Posterior cingulate gyrus (tissue), 11 donors: ENCODE measurements at regions not wholly inside any gene's neighbourhood (a gene's known extent, or its start where the extent isn't known, plus 50 kb on each side); places are given as distances from the start of the nearest gene placed in this dataset.

Source experiments
- DNase-seq, 10 donors: peaks; one replicate each; pipeline versions ENCODE4 v3.0.0 to v3.0.0-alpha.2; 2020 to 2021; ENCODE audit warnings: mixed read lengths in 3 of 10
- intact Hi-C: fragments of 100-400 bp; cut with DNase I; formaldehyde crosslinking; loops from one replicate; pipeline ENCODE4 v1.15.1; 2023

GRCh38 chrX:39728852-39729598 is 368.7 kb downstream of the BCOR start:
- no peak for DNase-seq
- intact Hi-C loops = no loop called here

GRCh38 chrX:39729981-39730661 is 367.6 kb downstream of the BCOR start:
- intact Hi-C loops = no loop called here
- DNase-seq = peak in 1 of 10 donors; percentile 15

GRCh38 chrX:39730662-39731329 is 367.0 kb downstream of the BCOR start:
- intact Hi-C loops = no loop called here

GRCh38 chrX:39731330-39731667 is 366.5 kb downstream of the BCOR start:
- intact Hi-C loops = no loop called here
- no peak for DNase-seq

More at GRCh38 chrX:39730662-39731329, 367.0 kb downstream of the BCOR start:
- DNase-seq = peak; percentile 33 to 94 (median 60)

GRCh38 chrX:39731735-39732134 is 366.0 kb downstream of the BCOR start:
- intact Hi-C loops = no loop called here
- DNase-seq = no peak

GRCh38 chrX:39733745-39734144 is 364.0 kb downstream of the BCOR start:
- DNase-seq = no peak
- intact Hi-C loops = no loop called here

GRCh38 chrX:39734174-39734776 is 363.5 kb downstream of the BCOR start:
- intact Hi-C loops = no loop called here
- DNase-seq = no peak

GRCh38 chrX:39736216-39737211 is 361.2 kb downstream of the BCOR start:
- intact Hi-C loops = no loop called here
- DNase-seq = peak in 2 of 10 donors; percentile 79 to 90

GRCh38 chrX:39739585-39739984 is 358.2 kb downstream of the BCOR start:
- intact Hi-C loops = no loop called here
- DNase-seq = no peak

- no peak for DNase-seq
- intact Hi-C loops = no loop called here
Observed at GRCh38 chrX:39740078-39740477, 357.7 kb downstream of the BCOR start.

GRCh38 chrX:39741904-39742303 is 355.9 kb downstream of the BCOR start:
- no peak for DNase-seq
- intact Hi-C loops = no loop called here

GRCh38 chrX:39745818-39746217 is 351.9 kb downstream of the BCOR start:
- intact Hi-C loops = no loop called here
- DNase-seq = no peak

GRCh38 chrX:39749135-39749534 is 348.6 kb downstream of the BCOR start:
- intact Hi-C loops = no loop called here
- peak in 1 of 10 donors; percentile 24 for DNase-seq

GRCh38 chrX:39749728-39750127 is 348.0 kb downstream of the BCOR start:
- intact Hi-C loops = loop anchor here (10.0 kb wide), 1 partner anchor 515 kb away; no protein-coding TSS in a partner anchor
- no peak for DNase-seq

GRCh38 chrX:39750256-39750790 is 347.4 kb downstream of the BCOR start:
- no peak for DNase-seq
- intact Hi-C loops = loop anchor here (10.0 kb wide), 1 partner anchor 514 kb away; no protein-coding TSS in a partner anchor

GRCh38 chrX:39750848-39751247 is 346.9 kb downstream of the BCOR start:
- peak in 1 of 10 donors; percentile 34 for DNase-seq
- intact Hi-C loops = loop anchor here (10.0 kb wide), 1 partner anchor 514 kb away; no protein-coding TSS in a partner anchor

GRCh38 chrX:39752815-39753214 is 344.9 kb downstream of the BCOR start:
- intact Hi-C loops = loop anchor here (10.0 kb wide), 1 partner anchor 512 kb away; no protein-coding TSS in a partner anchor
- peak in 1 of 10 donors; percentile 54 for DNase-seq

GRCh38 chrX:39753293-39753996 is 344.3 kb downstream of the BCOR start:
- intact Hi-C loops = loop anchor here (10.0 kb wide), 1 partner anchor 511 kb away; no protein-coding TSS in a partner anchor
- DNase-seq = no peak
